ENCODE measurements at regions not wholly inside any gene's neighbourhood (a gene's known extent, or its start where the extent isn't known, plus 50 kb on each side); places are given as distances from the start of the nearest gene placed in this dataset.

GRCh38 chr5:124816381-124816780 is 69.9 kb upstream of the ZNF608 start:
- TF ChIP-seq CTCF (IDR thresholded peaks at IDR 0.05) (no peak), EP300 (IDR thresholded peaks at IDR 0.05) (no peak), POLR2A (IDR thresholded peaks at IDR 0.05; ENCODE audit: low read depth) (no peak)

Data from esophagus muscularis mucosa (tissue), 4 donors.